ENCODE measurements at regions not wholly inside any gene's neighbourhood (a gene's known extent, or its start where the extent isn't known, plus 50 kb on each side); places are given as distances from the start of the nearest gene placed in this dataset.
"Not testable (repeated sequence)": the region's sequence is repeated elsewhere in the genome, so short reads cannot be mapped to it uniquely, and the experiment has no call there.

DNA sequence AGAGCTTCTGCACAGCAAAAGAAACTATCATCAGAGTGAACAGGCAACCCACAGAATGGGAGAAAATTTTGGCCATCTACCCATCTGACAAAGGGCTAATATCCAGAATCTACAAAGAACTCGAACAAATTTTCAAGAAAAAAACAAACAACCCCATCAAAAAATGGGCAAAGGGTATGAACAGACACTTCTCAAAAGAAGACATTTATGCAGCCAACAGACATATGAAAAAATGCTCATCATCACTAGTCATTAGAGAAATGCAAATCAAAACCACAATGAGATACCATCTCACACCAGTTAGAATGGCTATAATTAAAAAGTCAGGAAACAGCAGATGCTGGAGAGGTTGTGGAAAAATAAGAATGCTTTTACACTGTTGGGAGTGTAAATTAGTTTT lies 340.6 kb downstream of the TFAP2B start:
- TF ChIP-seq, protein P1, sequence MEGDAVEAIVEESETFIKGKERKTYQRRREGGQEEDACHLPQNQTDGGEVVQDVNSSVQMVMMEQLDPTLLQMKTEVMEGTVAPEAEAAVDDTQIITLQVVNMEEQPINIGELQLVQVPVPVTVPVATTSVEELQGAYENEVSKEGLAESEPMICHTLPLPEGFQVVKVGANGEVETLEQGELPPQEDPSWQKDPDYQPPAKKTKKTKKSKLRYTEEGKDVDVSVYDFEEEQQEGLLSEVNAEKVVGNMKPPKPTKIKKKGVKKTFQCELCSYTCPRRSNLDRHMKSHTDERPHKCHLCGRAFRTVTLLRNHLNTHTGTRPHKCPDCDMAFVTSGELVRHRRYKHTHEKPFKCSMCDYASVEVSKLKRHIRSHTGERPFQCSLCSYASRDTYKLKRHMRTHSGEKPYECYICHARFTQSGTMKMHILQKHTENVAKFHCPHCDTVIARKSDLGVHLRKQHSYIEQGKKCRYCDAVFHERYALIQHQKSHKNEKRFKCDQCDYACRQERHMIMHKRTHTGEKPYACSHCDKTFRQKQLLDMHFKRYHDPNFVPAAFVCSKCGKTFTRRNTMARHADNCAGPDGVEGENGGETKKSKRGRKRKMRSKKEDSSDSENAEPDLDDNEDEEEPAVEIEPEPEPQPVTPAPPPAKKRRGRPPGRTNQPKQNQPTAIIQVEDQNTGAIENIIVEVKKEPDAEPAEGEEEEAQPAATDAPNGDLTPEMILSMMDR (conservative IDR thresholded peaks at IDR 0.05; ENCODE audit: low read depth, low read length): not testable (repeated sequence)
- TF ChIP-seq EZH2 (IDR thresholded peaks at IDR 0.05; ENCODE audit: borderline replicate concordance, low read depth, low read length, poor library complexity, severe bottlenecking): not testable (repeated sequence)

Measured in A673 (cell line).